GM12875 (cell line): ENCODE measurements at regions not wholly inside any gene's neighbourhood (a gene's known extent, or its start where the extent isn't known, plus 50 kb on each side); places are given as distances from the start of the nearest gene placed in this dataset.

Source experiments
- H3K4me3 ChIP-seq: one replicate; pipeline ENCODE4 v1.5.1; 2011; ENCODE audit warnings: low read depth, low read length, control low read depth
- TF ChIP-seq, protein P1 (sequence below): IDR thresholded peaks from 2 replicates; pipeline ENCODE4 v1.5.1; 2011; ENCODE audit warnings: low read depth, mild to moderate bottlenecking, control low read depth, inconsistent platforms, low read length, moderate library complexity, borderline replicate concordance; ENCODE audit not compliant: insufficient read depth

- no peak overlapping the region for H3K4me3 ChIP-seq
- TF ChIP-seq, protein P1, sequence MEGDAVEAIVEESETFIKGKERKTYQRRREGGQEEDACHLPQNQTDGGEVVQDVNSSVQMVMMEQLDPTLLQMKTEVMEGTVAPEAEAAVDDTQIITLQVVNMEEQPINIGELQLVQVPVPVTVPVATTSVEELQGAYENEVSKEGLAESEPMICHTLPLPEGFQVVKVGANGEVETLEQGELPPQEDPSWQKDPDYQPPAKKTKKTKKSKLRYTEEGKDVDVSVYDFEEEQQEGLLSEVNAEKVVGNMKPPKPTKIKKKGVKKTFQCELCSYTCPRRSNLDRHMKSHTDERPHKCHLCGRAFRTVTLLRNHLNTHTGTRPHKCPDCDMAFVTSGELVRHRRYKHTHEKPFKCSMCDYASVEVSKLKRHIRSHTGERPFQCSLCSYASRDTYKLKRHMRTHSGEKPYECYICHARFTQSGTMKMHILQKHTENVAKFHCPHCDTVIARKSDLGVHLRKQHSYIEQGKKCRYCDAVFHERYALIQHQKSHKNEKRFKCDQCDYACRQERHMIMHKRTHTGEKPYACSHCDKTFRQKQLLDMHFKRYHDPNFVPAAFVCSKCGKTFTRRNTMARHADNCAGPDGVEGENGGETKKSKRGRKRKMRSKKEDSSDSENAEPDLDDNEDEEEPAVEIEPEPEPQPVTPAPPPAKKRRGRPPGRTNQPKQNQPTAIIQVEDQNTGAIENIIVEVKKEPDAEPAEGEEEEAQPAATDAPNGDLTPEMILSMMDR, result no peak
Measured at GRCh38 chr10:58027426-58027825, 240.3 kb downstream of the IPMK start.

- H3K4me3 ChIP-seq, result no peak overlapping the region
- TF ChIP-seq, protein P1, result no peak
Measured at GRCh38 chr10:58026036-58026435, 241.7 kb downstream of the IPMK start.

GRCh38 chr10:58023341-58024073 is 244.2 kb downstream of the IPMK start:
- TF ChIP-seq, protein P1, result no peak
- no peak overlapping the region for H3K4me3 ChIP-seq

- no peak overlapping the region for H3K4me3 ChIP-seq
Measured at GRCh38 chr10:58019863-58020537, 247.7 kb downstream of the IPMK start.

GRCh38 chr10:58017719-58018367 is 249.9 kb downstream of the IPMK start:
- H3K4me3 ChIP-seq, result no peak overlapping the region

More at GRCh38 chr10:58019863-58020537, 247.7 kb downstream of the IPMK start:
- TF ChIP-seq, protein P1, result no peak

GRCh38 chr10:58016614-58017013 is 251.1 kb downstream of the IPMK start:
- TF ChIP-seq, protein P1, result no peak
- H3K4me3 ChIP-seq, result no peak overlapping the region

More at GRCh38 chr10:58017719-58018367, 249.9 kb downstream of the IPMK start:
- TF ChIP-seq, protein P1, result no peak
